GM19035 (cell line): ENCODE measurements at regions not wholly inside any gene's neighbourhood (a gene's known extent, or its start where the extent isn't known, plus 50 kb on each side); places are given as distances from the start of the nearest gene placed in this dataset.

Experiments used
- ATAC-seq: cut with Tn5 transposase; IDR thresholded peaks from one replicate; pipeline ENCODE4 v1.9.1; 2021; ENCODE audit not compliant: unreplicated experiment

- no peak for ATAC-seq
Measured at GRCh38 chr1:4944911-4945310, 290.5 kb downstream of the AJAP1 start.

- ATAC-seq = no peak
Measured at GRCh38 chr1:4944072-4944471, 289.7 kb downstream of the AJAP1 start.

- ATAC-seq = no peak
Measured at GRCh38 chr1:4939266-4939665, 284.9 kb downstream of the AJAP1 start.

- no peak for ATAC-seq
Measured at GRCh38 chr1:4937876-4938534, 283.6 kb downstream of the AJAP1 start.

GRCh38 chr1:4935807-4936206 lies 281.4 kb downstream of the AJAP1 start:
- ATAC-seq = no peak

- ATAC-seq = no peak
Measured at GRCh38 chr1:4933232-4933631, 278.8 kb downstream of the AJAP1 start.

GRCh38 chr1:4932311-4933030 lies 278.1 kb downstream of the AJAP1 start:
- no peak for ATAC-seq

GRCh38 chr1:4931486-4931885 lies 277.1 kb downstream of the AJAP1 start:
- ATAC-seq = no peak

GRCh38 chr1:4928186-4928585 lies 273.8 kb downstream of the AJAP1 start:
- no peak for ATAC-seq

GRCh38 chr1:4924356-4924755 lies 269.9 kb downstream of the AJAP1 start:
- no peak for ATAC-seq

- ATAC-seq = no peak
Measured at GRCh38 chr1:4916610-4917009, 262.2 kb downstream of the AJAP1 start.

GRCh38 chr1:4915154-4915553 lies 260.7 kb downstream of the AJAP1 start:
- no peak for ATAC-seq

- no peak for ATAC-seq
Measured at GRCh38 chr1:4908486-4908885, 254.1 kb downstream of the AJAP1 start.

- ATAC-seq = no peak
Measured at GRCh38 chr1:4894566-4894965, 240.2 kb downstream of the AJAP1 start.

GRCh38 chr1:4880626-4881025 lies 226.2 kb downstream of the AJAP1 start:
- ATAC-seq = no peak

GRCh38 chr1:4877426-4877825 lies 223.0 kb downstream of the AJAP1 start:
- ATAC-seq = no peak

- no peak for ATAC-seq
Measured at GRCh38 chr1:4871373-4871772, 217.0 kb downstream of the AJAP1 start.

- no peak for ATAC-seq
Measured at GRCh38 chr1:4868521-4868920, 214.1 kb downstream of the AJAP1 start.

GRCh38 chr1:4856396-4856795 lies 202.0 kb downstream of the AJAP1 start:
- no peak for ATAC-seq

- no peak for ATAC-seq
Measured at GRCh38 chr1:4854367-4854766, 200.0 kb downstream of the AJAP1 start.

GRCh38 chr1:4853904-4854303 lies 199.5 kb downstream of the AJAP1 start:
- no peak for ATAC-seq

- ATAC-seq = no peak
Measured at GRCh38 chr1:4851385-4852065, 197.1 kb downstream of the AJAP1 start.
